Fibroblast of pulmonary artery (primary cell): ENCODE measurements at regions not wholly inside any gene's neighbourhood (a gene's known extent, or its start where the extent isn't known, plus 50 kb on each side); places are given as distances from the start of the nearest gene placed in this dataset.

ENCODE experiments used
- DNase-seq: peaks from one replicate; pipeline ENCODE4 v3.0.0-alpha.2; 2010; ENCODE audit warnings: low read depth
- H3K4me3 ChIP-seq: replicated peaks from 2 replicates; pipeline ENCODE4 v1.5.1; 2011; ENCODE audit warnings: low read depth, mild to moderate bottlenecking, control low read depth, low read length, moderate library complexity
- TF ChIP-seq, protein P1 (sequence below): IDR thresholded peaks from 2 replicates; pipeline ENCODE4 v1.5.1; 2011; ENCODE audit warnings: mild to moderate bottlenecking, control low read depth, low read length, inconsistent platforms; ENCODE audit errors: missing control alignments

GRCh38 chr3:135328036-135328435, 533.0 kb downstream of the EPHB1 start:
- DNase-seq: no peak
- no peak overlapping the region for H3K4me3 ChIP-seq
- TF ChIP-seq, protein P1, sequence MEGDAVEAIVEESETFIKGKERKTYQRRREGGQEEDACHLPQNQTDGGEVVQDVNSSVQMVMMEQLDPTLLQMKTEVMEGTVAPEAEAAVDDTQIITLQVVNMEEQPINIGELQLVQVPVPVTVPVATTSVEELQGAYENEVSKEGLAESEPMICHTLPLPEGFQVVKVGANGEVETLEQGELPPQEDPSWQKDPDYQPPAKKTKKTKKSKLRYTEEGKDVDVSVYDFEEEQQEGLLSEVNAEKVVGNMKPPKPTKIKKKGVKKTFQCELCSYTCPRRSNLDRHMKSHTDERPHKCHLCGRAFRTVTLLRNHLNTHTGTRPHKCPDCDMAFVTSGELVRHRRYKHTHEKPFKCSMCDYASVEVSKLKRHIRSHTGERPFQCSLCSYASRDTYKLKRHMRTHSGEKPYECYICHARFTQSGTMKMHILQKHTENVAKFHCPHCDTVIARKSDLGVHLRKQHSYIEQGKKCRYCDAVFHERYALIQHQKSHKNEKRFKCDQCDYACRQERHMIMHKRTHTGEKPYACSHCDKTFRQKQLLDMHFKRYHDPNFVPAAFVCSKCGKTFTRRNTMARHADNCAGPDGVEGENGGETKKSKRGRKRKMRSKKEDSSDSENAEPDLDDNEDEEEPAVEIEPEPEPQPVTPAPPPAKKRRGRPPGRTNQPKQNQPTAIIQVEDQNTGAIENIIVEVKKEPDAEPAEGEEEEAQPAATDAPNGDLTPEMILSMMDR: no peak

- TF ChIP-seq, protein P1: no peak
- DNase-seq: no peak
- H3K4me3 ChIP-seq: no peak overlapping the region
Observed at GRCh38 chr3:135329479-135329878, 534.4 kb downstream of the EPHB1 start.

GRCh38 chr3:135337192-135337591, 542.1 kb downstream of the EPHB1 start:
- TF ChIP-seq, protein P1: no peak
- no peak for DNase-seq
- H3K4me3 ChIP-seq: no peak overlapping the region

DNA sequence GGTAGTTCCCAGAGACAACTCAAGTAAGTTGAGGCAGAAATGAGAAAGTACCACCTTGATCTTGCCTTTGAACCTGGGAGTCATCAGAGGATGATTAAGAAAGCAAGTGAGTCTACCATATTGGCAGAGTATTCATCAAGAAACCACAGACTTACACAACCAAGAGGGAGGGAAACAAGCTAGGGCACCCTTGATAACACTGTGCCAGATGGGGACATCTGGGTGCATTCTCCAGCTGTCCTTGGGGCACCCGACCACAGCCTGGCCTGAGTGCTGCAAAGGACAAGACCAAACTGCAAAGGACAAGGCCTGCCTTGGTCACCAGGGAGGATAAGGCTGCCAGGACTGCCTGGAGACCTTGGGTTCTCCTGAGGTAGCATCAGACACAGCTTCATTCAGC, 553.6 kb downstream of the EPHB1 start:
- no peak overlapping the region for H3K4me3 ChIP-seq
- TF ChIP-seq, protein P1: no peak
- no peak for DNase-seq

DNA sequence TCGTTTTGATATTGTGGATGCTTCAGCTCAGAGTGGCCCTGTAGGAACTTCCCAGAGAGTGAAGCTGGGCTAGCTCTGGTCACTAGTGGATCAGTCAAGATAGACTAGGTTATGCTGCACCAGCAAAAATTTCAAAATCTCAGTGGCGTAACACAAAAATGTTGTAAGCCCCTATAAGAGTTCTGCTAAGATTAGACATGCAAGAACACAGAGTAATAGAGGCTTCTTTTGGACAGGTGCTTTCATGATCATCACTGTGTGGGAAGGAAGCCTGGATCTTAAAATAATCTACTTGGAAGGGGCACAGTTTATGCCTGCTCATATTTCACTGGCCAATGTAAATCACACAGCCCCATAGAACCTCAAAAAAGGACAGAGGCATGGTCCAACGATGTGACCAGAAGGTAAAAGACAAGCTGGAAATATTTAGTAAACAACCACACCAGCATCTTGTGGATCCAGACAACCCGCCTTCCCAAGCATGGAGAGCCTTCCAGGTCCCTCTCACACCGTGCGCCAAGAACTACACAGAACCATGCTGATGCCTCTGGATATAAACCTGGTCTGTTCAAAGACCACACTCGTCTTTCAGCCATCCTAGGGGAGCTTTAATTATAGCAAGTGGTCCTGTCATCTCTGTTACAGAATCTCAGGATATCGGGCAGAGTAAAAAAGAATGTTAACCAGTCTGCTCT, 554.3 kb downstream of the EPHB1 start:
- TF ChIP-seq, protein P1: no peak
- no peak overlapping the region for H3K4me3 ChIP-seq
- no peak for DNase-seq

GRCh38 chr3:135352213-135352612, 557.2 kb downstream of the EPHB1 start:
- TF ChIP-seq, protein P1: no peak
- no peak for DNase-seq

GRCh38 chr3:135362889-135363288, 567.8 kb downstream of the EPHB1 start:
- DNase-seq: no peak
- TF ChIP-seq, protein P1: no peak
- H3K4me3 ChIP-seq: no peak overlapping the region

More at GRCh38 chr3:135352213-135352612, 557.2 kb downstream of the EPHB1 start:
- H3K4me3 ChIP-seq: no peak overlapping the region
